ENCODE measurements at regions not wholly inside any gene's neighbourhood (a gene's known extent, or its start where the extent isn't known, plus 50 kb on each side); places are given as distances from the start of the nearest gene placed in this dataset.

GRCh38 chr12:116346222-116346621, 68.7 kb upstream of the MED13L start:
- H3K27ac ChIP-seq (ENCODE audit: low read length): no peak overlapping the region
- no peak overlapping the region for H3K4me3 ChIP-seq (ENCODE audit: low read length in 2 of 2)
- H3K9me3 ChIP-seq (ENCODE audit: control insufficient read depth in 2 of 2, low read length in 2 of 2): peaks cover 0 to 5% of the 10 kb centered on the region in 2 donors
- H3K4me1 ChIP-seq (ENCODE audit: control insufficient read depth, insufficient read depth, low read length): peaks cover 8% of the 10 kb centered on the region
- no peaks in the 10 kb centered on the region for H3K27me3 ChIP-seq (ENCODE audit: control insufficient read depth in 1 of 2, insufficient read depth in 2 of 2, low read length in 2 of 2)
- no peaks in the 10 kb centered on the region for H3K36me3 ChIP-seq (ENCODE audit: control insufficient read depth in 2 of 2, insufficient read depth in 2 of 2, low read length in 2 of 2)
- no peak overlapping the region for H3K9ac ChIP-seq (ENCODE audit: low read length in 2 of 2)

DNA sequence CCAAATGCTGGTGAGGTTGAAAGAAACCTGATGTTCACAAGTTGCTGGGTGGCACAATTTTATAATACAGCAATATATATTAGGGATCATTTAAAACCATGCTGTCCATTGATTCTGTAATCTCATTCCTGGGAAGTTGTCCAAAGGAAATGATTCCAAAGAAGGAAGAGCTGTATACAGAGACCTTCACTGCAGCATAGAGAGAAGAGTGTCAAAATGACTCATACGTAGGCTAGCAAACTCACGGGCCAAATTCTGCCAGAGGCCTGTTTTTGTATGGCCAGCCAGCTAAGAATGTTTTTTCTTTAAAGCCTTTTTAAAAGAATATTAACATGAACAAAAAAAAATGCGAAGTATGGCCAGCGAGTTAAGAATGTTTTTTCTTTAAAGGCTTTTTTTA, 69.2 kb upstream of the MED13L start:
- H3K9ac ChIP-seq (ENCODE audit: low read length in 2 of 2): no peak overlapping the region
- peaks cover 8% of the 10 kb centered on the region for H3K4me1 ChIP-seq (ENCODE audit: control insufficient read depth, insufficient read depth, low read length)
- no peak overlapping the region for H3K27ac ChIP-seq (ENCODE audit: low read length)
- no peak overlapping the region for H3K4me3 ChIP-seq (ENCODE audit: low read length in 2 of 2)
- peaks cover 0 to 5% of the 10 kb centered on the region in 2 donors for H3K9me3 ChIP-seq (ENCODE audit: control insufficient read depth in 2 of 2, low read length in 2 of 2)
- no peaks in the 10 kb centered on the region for H3K27me3 ChIP-seq (ENCODE audit: control insufficient read depth in 1 of 2, insufficient read depth in 2 of 2, low read length in 2 of 2)
- H3K36me3 ChIP-seq (ENCODE audit: control insufficient read depth in 2 of 2, insufficient read depth in 2 of 2, low read length in 2 of 2): no peaks in the 10 kb centered on the region

DNA sequence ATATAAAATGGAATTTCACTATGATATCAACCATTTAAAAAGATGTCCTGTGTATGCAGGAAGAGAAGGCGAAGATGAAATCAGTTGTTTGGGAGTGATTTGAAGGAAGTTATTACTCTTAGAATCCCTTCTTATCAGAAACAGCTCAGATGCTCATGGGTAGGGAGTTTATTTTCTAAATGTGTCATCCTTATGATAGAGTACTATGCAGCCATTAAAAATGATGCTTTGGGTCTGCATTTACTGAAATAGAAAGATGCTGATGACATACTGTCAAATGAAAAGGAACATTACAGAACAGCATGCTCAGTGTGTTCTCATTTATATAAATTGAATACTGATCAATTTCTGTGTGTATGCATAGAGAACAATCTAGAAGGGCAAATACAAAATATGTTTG, 69.8 kb upstream of the MED13L start:
- Histone ChIP-seq H3K36me3 (ENCODE audit: control insufficient read depth in 2 of 2, insufficient read depth in 2 of 2, low read length in 2 of 2) (no peaks in the 10 kb centered on the region), H3K9ac (ENCODE audit: low read length in 2 of 2) (no peak overlapping the region), H3K27me3 (ENCODE audit: control insufficient read depth in 1 of 2, insufficient read depth in 2 of 2, low read length in 2 of 2) (no peaks in the 10 kb centered on the region), H3K4me3 (ENCODE audit: low read length in 2 of 2) (no peak overlapping the region), H3K27ac (ENCODE audit: low read length) (no peak overlapping the region), H3K4me1 (ENCODE audit: control insufficient read depth, insufficient read depth, low read length) (peaks cover 8% of the 10 kb centered on the region), H3K9me3 (ENCODE audit: control insufficient read depth in 2 of 2, low read length in 2 of 2) (peaks cover 0 to 1% of the 10 kb centered on the region in 2 donors)

DNA sequence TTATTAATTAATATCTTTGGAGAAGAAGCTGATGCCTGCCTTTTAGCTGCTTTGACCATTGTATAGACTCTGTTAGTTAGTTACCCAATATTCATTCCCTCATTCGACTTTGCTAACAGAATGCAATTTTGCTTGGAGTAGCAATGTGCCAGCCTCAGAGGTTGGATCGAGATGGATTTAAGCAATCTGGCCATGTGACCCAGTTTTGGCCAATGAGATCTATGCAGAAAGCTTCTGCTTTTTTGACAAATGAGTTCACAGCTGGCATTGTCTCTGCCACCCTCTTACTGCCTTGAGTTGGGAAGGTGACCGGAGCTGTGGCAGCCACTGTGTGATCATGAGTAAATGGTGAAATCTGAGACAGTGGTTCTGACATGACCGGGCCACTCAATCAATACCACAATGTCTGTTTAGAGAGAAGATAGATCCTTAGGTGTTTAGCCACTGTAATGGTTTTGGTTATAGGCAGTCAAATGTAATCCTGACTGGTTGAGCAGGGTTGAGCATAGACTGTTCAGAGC, 74.9 kb upstream of the MED13L start:
- H3K27ac ChIP-seq (ENCODE audit: low read length): no peak overlapping the region
- no peaks in the 10 kb centered on the region for H3K9me3 ChIP-seq (ENCODE audit: control insufficient read depth in 2 of 2, low read length in 2 of 2)
- H3K4me1 ChIP-seq (ENCODE audit: control insufficient read depth, insufficient read depth, low read length): no peaks in the 10 kb centered on the region
- H3K4me3 ChIP-seq (ENCODE audit: low read length in 2 of 2): no peak overlapping the region
- H3K36me3 ChIP-seq (ENCODE audit: control insufficient read depth in 2 of 2, insufficient read depth in 2 of 2, low read length in 2 of 2): no peaks in the 10 kb centered on the region
- no peaks in the 10 kb centered on the region for H3K27me3 ChIP-seq (ENCODE audit: control insufficient read depth in 1 of 2, insufficient read depth in 2 of 2, low read length in 2 of 2)
- no peak overlapping the region for H3K9ac ChIP-seq (ENCODE audit: low read length in 2 of 2)

DNA sequence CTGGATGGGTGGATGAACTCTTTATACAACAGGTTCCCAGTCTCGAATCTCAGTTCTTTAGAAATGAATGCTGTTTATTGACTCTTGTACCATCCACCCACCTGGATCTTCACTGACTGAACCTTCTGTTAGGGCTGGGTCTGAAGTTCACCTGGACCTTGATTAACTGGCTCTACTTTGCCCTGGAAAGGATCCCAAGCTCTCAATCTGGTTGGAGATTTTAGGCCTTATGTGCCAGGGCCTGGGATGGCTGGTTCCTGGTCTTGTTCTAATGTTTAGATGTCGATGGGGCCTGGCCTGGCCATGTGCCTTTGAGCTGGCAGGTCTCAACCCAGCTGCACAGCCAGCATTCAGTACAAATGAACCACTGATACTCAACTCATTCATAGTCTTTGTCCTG, 76.5 kb upstream of the MED13L start:
- H3K9me3 ChIP-seq (ENCODE audit: control insufficient read depth in 2 of 2, low read length in 2 of 2): no peaks in the 10 kb centered on the region
- no peak overlapping the region for H3K9ac ChIP-seq (ENCODE audit: low read length in 2 of 2)
- H3K27ac ChIP-seq (ENCODE audit: low read length): no peak overlapping the region
- H3K27me3 ChIP-seq (ENCODE audit: control insufficient read depth in 1 of 2, insufficient read depth in 2 of 2, low read length in 2 of 2): no peaks in the 10 kb centered on the region
- no peaks in the 10 kb centered on the region for H3K4me1 ChIP-seq (ENCODE audit: control insufficient read depth, insufficient read depth, low read length)
- H3K4me3 ChIP-seq (ENCODE audit: low read length in 2 of 2): no peak overlapping the region
- no peaks in the 10 kb centered on the region for H3K36me3 ChIP-seq (ENCODE audit: control insufficient read depth in 2 of 2, insufficient read depth in 2 of 2, low read length in 2 of 2)

DNA sequence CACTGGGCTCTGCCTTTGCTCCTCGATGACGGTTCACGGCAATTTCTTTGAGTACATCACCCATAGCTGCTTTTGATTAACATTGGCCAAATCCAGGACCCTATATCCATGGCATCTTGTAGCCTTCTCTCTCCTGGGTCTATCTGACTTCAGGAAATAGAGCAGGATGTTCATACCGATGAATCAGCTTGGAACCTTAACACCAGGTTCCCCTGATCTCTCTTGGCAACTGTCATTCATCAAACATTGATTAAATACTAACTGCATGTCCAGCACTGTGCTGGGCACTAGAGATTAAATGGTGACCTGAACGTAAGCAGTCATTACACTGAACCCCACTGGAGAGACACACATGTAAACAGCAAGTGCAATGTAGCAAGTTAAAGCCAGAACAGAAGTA, 77.0 kb upstream of the MED13L start:
- Histone ChIP-seq H3K9me3 (ENCODE audit: control insufficient read depth in 2 of 2, low read length in 2 of 2) (no peaks in the 10 kb centered on the region), H3K27ac (ENCODE audit: low read length) (no peak overlapping the region), H3K36me3 (ENCODE audit: control insufficient read depth in 2 of 2, insufficient read depth in 2 of 2, low read length in 2 of 2) (no peaks in the 10 kb centered on the region), H3K27me3 (ENCODE audit: control insufficient read depth in 1 of 2, insufficient read depth in 2 of 2, low read length in 2 of 2) (no peaks in the 10 kb centered on the region), H3K4me3 (ENCODE audit: low read length in 2 of 2) (no peak overlapping the region), H3K4me1 (ENCODE audit: control insufficient read depth, insufficient read depth, low read length) (no peaks in the 10 kb centered on the region), H3K9ac (ENCODE audit: low read length in 2 of 2) (no peak overlapping the region)

GRCh38 chr12:116354950-116355783, 77.7 kb upstream of the MED13L start:
- no peaks in the 10 kb centered on the region for H3K9me3 ChIP-seq (ENCODE audit: control insufficient read depth in 2 of 2, low read length in 2 of 2)
- no peak overlapping the region for H3K27ac ChIP-seq (ENCODE audit: low read length)
- H3K9ac ChIP-seq (ENCODE audit: low read length in 2 of 2): no peak overlapping the region
- H3K27me3 ChIP-seq (ENCODE audit: control insufficient read depth in 1 of 2, insufficient read depth in 2 of 2, low read length in 2 of 2): no peaks in the 10 kb centered on the region
- H3K4me3 ChIP-seq (ENCODE audit: low read length in 2 of 2): no peak overlapping the region
- H3K36me3 ChIP-seq (ENCODE audit: control insufficient read depth in 2 of 2, insufficient read depth in 2 of 2, low read length in 2 of 2): no peaks in the 10 kb centered on the region
- H3K4me1 ChIP-seq (ENCODE audit: control insufficient read depth, insufficient read depth, low read length): no peaks in the 10 kb centered on the region

DNA sequence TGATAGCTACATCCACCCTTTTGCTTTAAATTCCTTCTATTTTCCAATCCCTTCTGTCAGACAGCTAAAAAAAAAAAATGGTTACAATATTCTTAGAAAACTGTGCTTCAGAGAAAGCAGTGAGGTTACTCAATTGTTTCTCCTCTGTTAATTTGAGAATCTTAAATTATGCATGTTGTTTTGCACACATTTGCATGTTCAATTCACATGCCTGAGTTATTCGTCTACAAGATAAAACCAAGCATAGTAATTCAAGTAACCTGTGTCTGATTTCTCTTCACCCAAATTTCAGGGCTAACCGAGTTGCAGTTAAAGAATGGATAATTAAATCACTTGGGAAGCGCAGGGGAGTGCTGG, 81.0 kb upstream of the MED13L start:
- Histone ChIP-seq H3K36me3 (ENCODE audit: control insufficient read depth in 2 of 2, insufficient read depth in 2 of 2, low read length in 2 of 2) (no peaks in the 10 kb centered on the region), H3K4me3 (ENCODE audit: low read length in 2 of 2) (no peak overlapping the region), H3K4me1 (ENCODE audit: control insufficient read depth, insufficient read depth, low read length) (no peaks in the 10 kb centered on the region), H3K27me3 (ENCODE audit: control insufficient read depth in 1 of 2, insufficient read depth in 2 of 2, low read length in 2 of 2) (no peaks in the 10 kb centered on the region), H3K27ac (ENCODE audit: low read length) (peak overlapping the region; percentile 76), H3K9ac (ENCODE audit: low read length in 2 of 2) (peak overlapping the region; percentile 36 to 51), H3K9me3 (ENCODE audit: control insufficient read depth in 2 of 2, low read length in 2 of 2) (no peaks in the 10 kb centered on the region)

DNA sequence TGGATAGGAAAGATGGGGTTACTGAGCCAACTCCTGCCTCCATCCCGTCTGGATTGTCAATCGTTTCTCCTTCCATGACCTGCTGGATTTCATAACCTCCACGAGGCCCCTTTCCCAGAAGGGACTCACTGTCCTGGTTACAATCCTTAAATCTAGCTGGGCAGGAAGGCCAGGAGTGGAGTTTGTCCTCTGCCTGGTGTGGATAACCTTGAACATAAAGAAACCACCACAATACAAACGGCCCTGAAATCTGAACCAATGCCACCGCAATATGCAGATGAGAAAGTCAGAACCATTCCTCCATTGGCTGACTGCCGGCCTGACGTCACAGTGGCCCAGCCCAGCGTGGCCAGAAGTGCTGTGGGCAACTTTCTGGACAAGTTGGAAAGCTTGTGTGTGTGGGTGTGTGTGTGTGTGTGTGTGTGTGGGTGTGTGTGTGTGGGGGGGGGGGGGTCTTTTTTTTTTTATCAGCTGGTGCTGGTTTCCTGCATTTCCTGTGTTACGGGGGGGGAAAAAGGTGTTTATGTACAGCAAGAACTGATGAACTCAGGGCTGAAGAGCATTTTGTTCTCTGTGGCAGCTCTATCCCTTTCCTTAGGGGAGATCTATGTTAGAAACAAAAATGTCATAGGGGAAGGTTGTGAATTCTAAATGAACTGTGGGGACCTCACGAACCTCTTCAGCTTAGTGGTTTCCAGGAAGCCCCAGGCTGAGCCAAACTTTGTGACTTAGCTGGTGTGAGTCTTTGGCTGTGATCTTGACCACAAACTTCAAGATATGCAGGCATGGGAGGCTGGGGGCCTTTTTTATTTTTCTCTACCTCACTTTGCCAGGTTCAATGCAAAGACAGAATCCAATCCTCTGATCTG, 81.6 kb upstream of the MED13L start:
- Histone ChIP-seq H3K27me3 (ENCODE audit: control insufficient read depth in 1 of 2, insufficient read depth in 2 of 2, low read length in 2 of 2) (no peaks in the 10 kb centered on the region), H3K4me3 (ENCODE audit: low read length in 2 of 2) (peak overlapping the region in 1 of 2 donors; percentile 50), H3K4me1 (ENCODE audit: control insufficient read depth, insufficient read depth, low read length) (no peaks in the 10 kb centered on the region), H3K36me3 (ENCODE audit: control insufficient read depth in 2 of 2, insufficient read depth in 2 of 2, low read length in 2 of 2) (no peaks in the 10 kb centered on the region), H3K9ac (ENCODE audit: low read length in 2 of 2) (peak overlapping the region; percentile 36 to 51), H3K27ac (ENCODE audit: low read length) (peak overlapping the region; percentile 76), H3K9me3 (ENCODE audit: control insufficient read depth in 2 of 2, low read length in 2 of 2) (no peaks in the 10 kb centered on the region)

GRCh38 chr12:116360579-116361413, 83.3 kb upstream of the MED13L start:
- H3K4me3 ChIP-seq (ENCODE audit: low read length in 2 of 2): no peak overlapping the region
- no peaks in the 10 kb centered on the region for H3K4me1 ChIP-seq (ENCODE audit: control insufficient read depth, insufficient read depth, low read length)
- H3K9ac ChIP-seq (ENCODE audit: low read length in 2 of 2): no peak overlapping the region
- H3K27me3 ChIP-seq (ENCODE audit: control insufficient read depth in 1 of 2, insufficient read depth in 2 of 2, low read length in 2 of 2): no peaks in the 10 kb centered on the region
- no peak overlapping the region for H3K27ac ChIP-seq (ENCODE audit: low read length)
- H3K36me3 ChIP-seq (ENCODE audit: control insufficient read depth in 2 of 2, insufficient read depth in 2 of 2, low read length in 2 of 2): no peaks in the 10 kb centered on the region
- H3K9me3 ChIP-seq (ENCODE audit: control insufficient read depth in 2 of 2, low read length in 2 of 2): no peaks in the 10 kb centered on the region
